Erythroblast (primary cell): ENCODE measurements at regions not wholly inside any gene's neighbourhood (a gene's known extent, or its start where the extent isn't known, plus 50 kb on each side); places are given as distances from the start of the nearest gene placed in this dataset.

Source experiments
- GATA1 ChIP-seq: IDR thresholded peaks from 2 replicates; pipeline ENCODE4 v1.6.1; 2011; ENCODE audit warnings: low read depth, mild to moderate bottlenecking, control low read depth, low read length, moderate library complexity
- POLR2A ChIP-seq: IDR thresholded peaks from 2 replicates; pipeline ENCODE4 v1.6.1; 2011; ENCODE audit warnings: mild to moderate bottlenecking, low read length

DNA sequence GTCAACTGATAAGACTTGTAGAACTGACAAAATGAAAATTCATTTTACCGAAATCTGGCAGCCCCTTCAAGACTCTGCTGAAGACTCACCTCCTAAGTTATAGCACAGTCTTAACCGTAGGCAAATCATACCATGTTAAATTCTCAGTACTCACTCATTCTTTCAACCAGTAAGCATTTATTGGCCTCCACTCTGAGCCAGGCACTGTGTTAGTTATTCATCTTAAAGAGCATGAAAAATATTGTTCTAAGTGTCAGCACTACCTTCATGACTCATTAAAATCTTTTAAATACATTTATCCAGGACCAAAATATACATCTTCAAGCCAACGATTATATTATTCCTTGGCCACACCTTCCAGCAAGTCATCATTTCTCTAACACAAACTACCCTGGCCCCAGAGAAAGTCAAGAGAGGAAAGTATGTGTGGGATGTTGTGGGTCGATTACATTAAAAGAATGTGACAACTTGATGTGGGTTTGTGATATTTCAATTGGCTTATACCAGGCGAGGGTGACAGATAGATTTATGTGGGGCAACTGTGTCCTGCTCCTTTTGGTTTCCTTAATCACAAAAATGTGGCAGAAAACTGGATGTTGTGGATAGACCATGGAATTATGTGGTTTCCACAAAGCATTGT is 55.0 kb downstream of the TMEM30B start:
- TF ChIP-seq POLR2A (no peak), GATA1 (no peak)
